ENCODE measurements at regions not wholly inside any gene's neighbourhood (a gene's known extent, or its start where the extent isn't known, plus 50 kb on each side); places are given as distances from the start of the nearest gene placed in this dataset.

DNA sequence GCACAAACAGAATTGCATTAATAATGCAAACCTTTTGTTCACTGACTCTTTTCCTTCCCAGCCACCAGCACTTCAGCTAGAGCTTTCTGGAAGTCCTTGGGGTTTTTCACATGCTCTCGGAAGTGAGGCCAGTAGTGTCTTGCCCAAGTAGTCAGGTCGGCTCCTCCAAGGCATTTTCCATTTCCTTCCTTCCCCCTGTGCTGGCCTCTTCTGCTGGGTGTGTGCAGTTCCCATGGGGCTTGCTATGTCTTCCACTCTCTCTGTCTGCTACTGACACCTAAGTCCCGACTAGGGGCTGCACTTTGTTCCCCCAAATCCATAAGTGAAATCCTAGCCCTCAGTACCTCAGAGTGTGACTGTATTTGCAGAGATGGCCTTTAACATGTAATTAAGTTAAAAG lies 175.6 kb upstream of the BMPER start:
- no peak for DNase-seq

DNA sequence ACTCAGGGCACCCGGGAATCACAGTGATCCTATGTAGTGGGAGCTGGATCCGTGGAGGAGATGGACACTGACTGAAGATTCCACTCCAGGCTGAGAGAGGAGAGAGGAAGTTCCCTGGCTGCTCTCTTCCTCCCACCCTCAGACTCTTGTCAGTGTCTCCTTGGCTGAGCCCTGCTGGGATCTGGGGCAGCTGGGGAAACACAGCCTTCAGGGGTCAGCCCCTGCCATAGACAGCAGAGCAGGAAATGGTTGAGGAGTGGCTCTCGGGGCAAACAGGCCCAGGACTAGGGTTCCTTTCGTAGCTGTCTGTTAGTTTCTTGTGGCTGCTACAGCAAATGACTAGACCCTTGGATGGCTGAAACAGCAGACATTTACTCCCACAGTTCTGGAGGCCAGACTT lies 174.4 kb upstream of the BMPER start:
- no peak for DNase-seq

DNA sequence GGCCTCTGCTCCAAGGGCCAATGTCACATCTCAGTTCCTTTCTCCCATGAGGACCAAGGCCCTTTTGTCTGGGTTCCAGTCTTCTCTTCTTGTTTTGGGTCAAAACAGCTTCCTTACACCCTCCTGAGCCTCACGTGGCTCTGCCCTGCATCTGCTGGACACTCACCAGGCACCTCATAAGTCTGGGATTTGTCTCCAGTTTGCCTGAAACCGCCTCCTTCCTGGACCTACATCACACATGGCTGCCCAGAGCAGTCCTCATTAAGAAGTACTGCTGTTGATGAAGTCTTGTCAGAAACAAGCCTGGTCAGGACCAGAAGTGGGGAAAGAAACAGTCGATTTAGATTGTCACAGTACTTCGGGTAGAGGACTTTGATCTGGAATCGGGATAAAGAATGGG lies 173.4 kb upstream of the BMPER start:
- no peak for DNase-seq

DNA sequence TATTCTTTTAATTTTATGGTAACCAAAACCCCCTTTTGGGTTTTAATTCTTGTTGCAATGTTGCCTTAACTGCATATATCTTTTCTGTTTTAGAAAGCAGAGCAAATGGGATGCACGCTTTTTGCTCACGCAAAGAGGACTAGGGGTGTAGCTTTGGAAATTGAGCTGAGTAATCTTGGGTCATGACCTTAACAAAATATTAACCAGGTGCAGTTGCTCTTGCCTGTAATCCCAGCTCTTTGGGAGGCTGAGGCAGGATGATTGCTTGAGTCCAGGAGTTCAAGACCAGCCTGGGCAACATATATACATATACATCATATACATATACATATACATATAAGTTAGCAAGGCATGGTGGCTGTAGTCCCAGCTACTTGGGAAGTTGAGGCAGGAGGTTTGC lies 172.9 kb upstream of the BMPER start:
- DNase-seq = no peak

DNA sequence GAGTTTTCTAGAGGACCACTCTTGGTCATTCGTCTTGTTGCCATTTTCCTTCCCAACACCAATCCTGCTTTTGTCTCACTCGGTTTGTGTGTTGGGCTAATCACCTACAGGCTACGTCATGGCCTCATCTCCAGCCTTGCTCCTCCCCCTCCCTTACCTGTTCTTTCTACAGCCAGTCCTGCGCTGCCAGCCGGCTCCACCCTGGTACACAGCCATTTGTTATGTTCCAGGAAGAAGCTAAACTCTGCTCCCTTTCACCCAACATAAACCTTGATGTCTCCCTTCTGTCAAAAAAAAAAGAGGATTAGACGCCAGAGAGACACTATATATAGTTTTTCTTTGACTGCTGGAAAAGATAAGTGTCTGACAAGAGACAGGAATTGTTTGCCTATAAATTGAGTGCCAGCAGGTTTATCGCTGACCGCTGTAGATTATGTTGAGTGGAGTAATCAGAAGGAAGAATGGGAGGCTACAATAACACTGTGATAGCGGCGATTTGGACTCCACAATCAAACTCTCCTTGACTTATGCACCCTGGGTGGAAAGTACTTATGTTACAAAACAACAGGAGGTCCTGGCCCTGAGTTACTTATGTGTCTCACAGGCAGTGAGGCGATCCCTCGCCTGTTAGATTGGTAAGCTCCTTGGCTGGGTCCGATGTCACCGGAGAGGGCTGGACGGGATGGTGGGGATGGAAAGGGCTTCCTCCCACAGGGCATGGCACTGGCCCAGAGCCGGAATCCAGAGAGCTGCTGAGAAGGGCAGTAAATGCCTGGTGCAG lies 171.3 kb upstream of the BMPER start:
- no peak for DNase-seq

DNA sequence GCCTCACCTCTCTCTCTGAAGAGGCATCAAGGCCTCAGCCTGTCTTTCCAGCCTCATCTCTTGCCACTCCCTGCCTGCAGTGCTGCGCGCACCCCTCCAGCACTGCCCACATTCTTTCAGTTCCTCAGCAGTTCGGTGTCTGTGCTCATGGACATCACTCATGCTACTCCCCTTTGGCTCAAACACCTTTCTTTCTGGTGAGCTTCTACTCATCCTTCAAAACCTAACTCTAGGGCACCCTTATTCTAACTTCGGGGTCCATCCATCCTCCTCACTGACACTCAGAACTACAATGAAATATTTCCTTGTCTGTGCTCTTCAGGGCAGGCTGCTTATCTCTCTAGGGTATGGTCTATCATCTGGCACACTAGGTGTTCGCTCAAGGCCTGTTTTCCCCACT lies 169.9 kb upstream of the BMPER start:
- no peak for DNase-seq

DNA sequence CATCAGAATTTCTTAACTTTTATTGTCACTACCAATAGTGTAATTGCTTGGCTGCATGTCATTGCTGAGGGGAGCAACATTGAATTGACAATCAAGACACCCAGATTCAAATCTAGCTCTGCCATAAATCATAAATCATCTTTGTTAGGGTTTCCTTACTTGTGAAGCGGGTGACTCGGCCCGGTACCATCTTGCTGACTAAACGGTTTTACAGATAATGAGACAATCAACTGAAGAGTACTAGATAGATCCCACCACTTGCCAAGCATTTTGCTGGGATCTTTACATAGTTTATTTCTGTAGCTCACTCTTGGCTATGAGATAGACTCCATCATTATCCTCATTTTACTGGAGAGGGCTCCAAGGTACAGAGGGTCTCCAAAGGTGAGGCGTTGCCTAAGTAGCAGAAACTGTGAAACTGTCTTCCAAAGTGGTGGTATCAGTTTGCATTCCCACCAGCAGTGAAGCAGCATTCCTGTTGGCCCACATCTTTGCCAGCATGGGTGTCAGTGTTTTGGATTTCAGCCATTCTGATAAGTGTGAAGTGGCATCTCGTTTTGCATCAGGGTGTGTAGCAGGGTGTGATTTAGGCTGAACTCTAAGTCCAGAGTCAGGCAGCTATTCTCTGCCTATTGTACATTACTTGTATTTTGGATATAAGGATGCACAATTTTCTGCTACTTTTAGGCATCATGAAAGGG lies 168.7 kb upstream of the BMPER start:
- DNase-seq = no peak

DNA sequence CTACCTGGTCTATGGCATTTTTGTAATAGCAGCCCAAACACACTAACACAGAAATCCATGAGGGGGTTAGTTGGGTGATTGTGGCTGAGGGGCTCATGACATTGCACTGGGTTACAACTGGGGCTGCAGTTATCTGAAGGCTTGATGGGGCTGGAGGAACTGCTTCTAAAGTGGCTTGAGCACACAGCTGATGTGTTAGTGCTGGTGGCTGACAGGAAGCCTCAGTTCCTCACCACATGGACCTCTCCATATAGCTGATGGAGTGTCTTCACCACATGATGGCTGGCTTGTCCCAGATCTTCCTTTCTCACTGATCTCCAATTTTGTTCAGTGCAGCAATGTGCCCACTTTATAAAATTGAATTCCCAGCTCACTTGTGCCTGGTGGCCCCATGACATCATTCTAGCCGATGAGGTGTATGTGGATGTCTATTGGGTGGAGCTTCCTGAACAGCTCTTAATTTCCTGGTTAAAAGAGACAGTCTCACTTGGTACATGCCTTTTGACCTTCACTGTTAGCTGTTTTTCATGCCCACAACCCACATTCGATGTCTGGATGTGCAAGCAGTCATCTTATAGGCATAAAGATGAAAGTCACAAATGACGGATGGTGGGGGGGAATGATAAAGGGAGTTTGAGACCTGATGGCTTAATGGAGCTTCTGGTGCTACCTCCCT lies 166.9 kb upstream of the BMPER start:
- no peak for DNase-seq

DNA sequence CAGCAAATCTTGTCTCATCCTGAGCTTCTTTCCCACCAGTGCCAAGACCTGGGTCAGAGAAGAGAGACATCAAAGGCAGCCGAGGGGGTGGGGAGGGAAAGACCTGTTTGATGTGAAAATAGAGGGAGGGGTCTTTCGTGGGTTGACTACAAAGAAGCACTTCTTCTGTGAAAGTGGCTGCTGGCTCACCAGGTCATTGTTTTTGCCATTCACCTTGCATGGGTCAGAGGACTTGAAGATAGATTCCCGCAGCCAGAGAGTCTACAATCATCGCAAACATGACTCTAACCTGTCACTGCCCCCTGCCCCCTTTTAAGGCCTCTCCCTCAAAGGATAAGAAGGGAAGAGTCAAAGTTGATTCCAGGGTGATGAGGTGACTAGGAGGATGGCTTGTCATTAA lies 166.1 kb upstream of the BMPER start:
- DNase-seq = no peak

DNA sequence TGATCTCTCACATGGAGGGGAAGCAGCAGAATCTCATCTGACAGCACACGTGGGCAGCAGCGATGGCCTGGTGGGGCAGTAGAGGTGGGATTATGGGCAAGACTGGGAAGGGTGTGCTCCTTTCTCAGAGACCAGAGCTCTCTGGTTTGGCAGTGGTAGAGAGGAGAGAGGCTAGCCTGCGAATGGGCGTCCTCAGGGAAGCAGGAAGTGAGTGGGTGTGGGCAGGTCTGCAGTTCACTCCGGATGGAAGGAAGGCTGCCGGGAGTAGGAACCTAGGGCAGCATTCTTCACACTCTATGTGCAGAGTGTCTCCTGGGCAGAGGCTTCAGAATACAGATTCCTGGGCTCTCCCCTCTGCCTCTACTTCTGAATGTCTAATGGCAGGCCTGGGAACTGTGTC lies 162.8 kb upstream of the BMPER start:
- no peak for DNase-seq

DNA sequence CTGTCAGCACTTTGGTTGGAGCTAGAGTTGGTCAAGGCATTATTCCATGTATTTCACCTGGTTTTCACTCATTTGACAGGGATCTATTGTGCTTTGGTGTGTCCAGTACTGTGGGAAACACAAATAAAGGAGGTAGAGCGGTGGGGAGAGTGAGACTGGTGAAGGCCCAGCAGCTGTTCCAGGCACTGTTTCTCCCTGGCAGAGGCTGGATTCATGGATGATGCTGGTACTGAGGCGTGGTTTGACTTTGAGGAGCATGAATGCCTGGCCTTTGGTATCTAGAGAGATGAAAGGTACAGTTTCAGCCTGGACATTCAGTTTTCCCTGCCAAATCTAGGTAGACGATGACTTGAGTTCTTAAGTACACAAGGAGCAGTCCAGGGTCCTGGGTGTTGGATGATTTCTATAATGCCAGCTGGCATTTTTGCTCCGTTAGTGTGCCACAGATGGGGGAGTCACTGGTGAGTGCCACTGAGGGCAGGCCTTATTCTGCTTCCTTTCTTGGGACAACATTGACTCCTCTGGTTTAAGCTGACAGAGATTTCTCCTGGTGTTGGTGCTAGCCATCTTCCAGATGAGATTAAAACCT lies 162.2 kb upstream of the BMPER start:
- DNase-seq = no peak

DNA sequence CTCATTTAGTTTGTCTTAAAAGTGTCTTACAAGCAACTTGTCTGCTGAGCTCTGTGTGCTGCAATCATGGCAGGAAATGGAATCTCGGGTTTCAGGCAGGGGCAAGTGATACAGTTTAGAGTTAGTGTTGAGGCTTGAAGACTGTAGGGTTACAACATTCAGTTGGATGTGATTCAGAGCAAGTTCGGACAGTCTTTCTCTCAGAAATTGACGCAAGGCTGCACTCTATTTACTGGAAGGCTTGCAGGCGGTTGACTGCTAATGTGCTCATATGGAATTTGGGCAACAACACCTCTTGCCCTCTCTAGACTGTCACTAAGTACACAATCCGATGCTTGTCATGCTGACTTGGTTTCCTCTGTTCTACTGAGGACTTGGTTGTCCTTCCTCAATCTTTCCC lies 161.7 kb upstream of the BMPER start:
- no peak for DNase-seq

DNA sequence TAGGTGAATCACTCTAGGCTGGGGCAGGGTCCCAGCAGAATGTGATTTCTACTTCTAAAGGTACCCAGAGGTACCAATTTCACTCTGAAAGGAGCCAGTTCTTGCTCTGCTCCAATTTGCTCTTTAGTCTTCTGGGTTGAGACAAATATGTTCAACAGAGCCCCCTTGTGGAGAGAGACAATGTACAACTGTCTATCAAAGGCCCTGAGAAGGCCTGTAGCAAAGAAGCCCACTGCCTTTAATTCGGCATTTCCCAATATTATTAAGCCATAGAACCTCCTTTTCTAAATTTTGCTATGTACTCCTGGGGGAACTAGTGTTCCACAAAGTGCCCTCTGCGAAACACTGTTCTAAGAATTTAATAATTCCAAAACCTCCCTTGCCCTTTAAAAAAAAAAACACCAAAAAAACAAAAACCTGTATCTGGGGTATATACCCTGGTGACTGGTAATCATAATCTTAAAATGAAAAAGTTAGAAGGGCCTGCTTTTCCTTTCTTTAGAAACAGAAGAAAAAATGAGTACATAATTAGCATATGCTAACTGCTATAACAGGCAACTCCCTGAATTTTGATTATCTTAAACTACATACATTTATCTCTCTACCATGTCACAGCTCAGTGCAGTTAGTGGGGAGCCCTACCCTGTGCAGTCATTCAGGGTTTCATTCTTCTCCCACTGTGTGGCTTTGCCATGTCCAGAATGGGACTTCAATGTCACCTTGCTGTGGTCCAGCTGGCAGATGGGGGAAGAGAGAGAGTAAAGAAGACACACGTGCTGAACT lies 160.9 kb upstream of the BMPER start:
- DNase-seq = no peak

DNA sequence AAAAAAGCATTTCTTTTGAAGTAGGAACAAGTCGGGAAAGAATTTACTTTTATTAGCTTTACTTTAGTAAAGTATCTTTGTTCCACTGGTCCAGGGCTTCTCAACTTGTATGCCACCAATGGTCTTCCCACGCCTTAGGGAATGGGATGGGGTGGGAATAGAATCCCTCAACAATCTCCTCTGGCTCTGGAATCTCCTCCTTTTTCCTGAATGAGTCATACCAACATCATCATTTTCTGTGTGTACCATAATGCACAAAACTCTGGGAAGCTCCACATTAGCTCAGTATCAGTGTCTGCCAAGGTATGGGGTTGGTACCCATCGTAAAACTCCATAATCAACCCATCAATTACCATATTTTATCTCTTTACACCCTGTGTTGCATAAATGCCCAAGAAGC lies 159.4 kb upstream of the BMPER start:
- DNase-seq = no peak

DNA sequence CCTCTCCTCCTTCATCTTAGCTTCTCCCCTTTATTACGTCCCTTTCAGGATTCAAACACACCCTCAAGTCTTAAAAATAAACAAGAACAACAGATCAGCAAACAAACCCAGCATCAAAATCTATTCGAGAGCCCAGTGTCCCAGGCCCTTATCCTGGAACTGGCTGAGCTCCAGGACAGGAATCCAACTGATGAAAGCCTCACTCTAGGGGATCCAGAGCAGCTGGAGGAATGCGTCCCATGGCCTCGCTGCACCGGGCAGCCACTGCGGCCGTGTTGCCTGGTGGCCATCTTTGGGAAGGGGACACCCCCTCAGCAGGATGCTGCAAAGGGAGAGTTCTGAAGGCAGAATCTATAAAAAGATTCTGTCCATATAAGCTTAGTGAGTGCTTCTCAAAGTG lies 156.5 kb upstream of the BMPER start:
- no peak for DNase-seq

DNA sequence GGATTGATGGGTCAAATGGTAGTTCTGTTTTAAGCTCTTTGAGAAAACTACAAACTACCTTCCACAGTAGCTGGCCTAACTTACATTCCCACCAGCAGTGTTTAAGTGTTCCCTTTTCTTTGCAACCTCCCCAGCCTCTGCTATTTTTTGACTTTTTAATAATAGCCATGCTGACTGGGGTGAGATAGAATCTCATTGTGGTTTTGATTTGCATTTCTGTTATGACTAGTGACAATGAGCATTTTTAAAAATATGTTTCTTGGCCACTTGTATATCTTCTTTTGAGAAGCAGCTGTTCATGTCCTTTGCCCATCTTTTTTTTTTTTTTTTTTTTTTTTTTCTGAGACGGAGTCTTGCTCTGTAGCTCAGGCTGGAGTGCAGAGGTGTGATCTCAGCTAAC lies 155.2 kb upstream of the BMPER start:
- no peak for DNase-seq

DNA sequence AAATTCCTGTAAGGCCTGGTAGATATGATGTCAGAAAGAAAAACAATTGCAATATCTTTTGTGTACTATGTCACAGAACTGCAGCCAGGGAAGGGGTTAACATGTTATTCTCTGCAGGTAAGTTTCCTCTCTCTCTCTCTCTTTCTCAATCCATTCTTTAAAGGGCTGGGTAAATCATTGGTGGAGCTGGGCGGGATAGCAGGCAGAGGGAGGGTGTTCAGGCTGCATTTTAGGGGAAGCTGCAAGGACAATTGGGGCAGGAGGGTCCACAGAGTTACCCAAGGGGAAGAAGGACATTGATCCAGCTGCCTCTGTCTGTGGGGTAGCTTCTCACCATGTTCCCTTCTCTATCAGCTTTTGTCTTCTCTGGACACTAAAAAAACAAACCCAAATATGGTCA lies 153.9 kb upstream of the BMPER start:
- DNase-seq = no peak

DNA sequence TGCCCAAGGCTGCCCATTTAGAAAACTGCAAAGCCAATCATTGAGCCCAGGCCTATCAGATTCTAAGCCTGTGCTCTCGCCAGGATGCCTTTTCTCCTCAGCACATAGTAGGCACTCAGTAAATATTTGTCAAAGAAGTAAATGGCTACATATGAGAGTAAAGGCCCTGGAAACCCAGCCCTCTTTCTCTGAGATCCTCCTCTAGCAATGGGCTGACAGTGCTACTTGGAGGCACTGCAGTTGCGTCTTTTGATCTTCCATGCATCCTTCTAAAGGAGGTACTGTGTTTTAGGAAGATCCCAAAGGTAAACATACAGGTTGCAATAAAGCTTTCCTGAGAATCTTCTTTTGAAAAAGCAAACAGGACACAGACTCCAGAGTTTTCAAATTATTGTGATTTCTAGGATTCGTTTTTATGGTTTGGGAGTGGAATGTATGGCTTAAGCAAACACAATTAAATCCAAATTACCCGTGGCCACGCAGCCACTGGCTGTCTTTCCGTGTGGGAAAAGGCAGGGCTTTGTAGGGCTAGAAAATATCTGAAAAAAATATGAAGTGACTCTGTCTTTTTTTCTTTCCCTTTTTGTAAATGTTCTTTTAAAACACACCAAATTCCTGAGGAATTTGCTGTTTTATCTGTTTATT lies 151.3 kb upstream of the BMPER start:
- no peak for DNase-seq

DNA sequence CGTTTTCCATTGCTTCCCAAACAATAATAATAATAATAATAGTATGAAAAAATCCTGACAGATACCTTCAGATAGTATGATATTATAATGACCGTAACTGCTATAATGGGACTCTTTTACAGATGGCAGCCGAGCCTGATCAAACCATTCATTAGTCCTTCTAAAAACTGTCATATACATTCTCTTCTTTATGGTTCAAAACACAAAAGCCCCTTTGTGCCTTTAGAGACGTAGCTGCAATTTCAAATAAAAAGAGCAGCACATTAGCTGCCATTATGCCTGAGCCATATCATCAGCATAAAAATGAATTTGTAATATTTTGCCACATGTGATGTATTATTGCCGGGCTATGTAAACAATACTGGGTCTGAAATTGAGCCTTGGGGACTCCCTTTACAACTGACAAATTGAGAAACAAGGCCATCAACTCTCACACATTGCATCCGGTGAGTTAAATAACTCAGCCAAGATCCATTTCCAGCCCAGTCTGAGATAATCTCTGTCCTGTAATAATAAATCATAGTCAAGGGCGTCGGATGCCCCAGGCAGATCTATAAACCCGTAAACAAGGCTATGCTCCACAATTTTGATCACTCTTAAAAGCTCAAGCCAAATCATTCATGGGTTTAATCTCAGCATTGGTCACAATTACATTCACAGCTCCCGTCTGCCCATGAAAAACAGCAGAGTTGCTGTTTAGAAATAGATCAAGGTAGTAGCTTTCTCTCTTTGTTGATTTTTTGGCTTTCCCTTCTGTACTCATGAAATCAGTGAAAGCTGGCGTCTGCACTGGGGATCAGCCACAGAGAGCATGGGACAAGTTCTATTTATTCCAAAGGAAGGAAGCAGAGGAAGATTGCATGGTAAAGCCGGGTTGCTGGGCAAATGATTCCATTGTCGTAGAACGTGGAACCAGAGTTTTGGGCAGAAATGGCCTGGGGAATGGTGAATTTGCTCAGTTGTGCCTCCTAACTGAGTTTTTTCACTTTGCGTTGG lies 150.1 kb upstream of the BMPER start:
- no peak for DNase-seq

DNA sequence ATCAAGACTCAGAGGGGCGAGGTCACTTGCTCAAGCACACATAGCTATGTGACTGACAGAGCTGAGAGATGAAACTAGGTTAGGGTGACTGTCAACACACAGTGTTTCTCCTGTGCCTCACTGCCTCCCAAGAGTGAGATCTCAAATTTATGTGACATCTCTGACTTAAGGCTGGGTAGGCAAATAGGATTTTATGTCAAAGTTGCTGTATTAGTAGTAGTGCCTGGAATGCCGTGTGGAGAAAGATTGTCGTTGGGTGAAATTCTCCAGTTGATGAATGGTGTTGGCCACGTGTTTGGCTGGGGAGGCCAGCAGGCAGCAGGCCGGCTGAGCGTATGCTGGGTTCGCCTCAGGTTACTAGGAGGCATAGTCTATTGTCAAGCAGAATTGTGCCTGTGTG lies 148.3 kb upstream of the BMPER start:
- DNase-seq = no peak

DNA sequence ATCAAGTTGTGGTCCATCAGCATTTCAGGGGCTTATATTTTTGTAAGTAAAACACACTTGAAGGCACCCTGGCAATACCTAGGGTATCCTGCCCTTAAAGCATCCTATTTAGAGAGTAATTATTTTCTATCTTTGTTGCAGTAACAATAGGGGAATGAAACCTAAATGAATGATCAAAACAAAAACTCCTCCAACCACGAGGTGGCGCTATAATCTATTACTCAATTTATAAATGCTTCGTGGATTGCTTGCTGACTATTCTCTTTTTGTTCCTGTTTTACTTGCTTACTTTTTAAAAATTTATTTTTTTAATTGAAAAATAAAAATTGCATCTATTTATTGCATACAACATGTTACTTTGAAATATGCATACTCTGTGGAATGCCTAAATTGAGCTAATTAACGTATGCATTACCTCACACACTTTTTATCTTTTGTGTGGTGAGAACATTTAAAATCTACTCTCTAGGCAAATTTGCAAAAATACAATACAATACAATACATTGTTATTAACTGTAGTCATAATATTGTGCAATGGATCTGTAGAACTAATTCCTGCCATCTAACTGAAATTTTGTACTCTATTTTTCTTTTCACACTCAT lies 147.7 kb upstream of the BMPER start:
- peak; percentile 54 for DNase-seq

All from stimulated activated CD8-positive, alpha-beta memory T cell treated with anti-CD3 and anti-CD28 coated beads, Interleukin-4, amount 100 ng/mL, for 48 hours (primary cell).